Hematopoietic multipotent progenitor cell treated with erythropoietin and hydrocortisone succinate and interleukin-3 and kit ligand, for 4 days (in vitro differentiated cells): ENCODE measurements at regions not wholly inside any gene's neighbourhood (a gene's known extent, or its start where the extent isn't known, plus 50 kb on each side); places are given as distances from the start of the nearest gene placed in this dataset.
A peak's percentile ranks its signal among the peaks of the same experiment; 100 is the strongest.

Experiments
- DNase-seq: peaks from one replicate; pipeline ENCODE4 v3.0.0-alpha.2; 2015

GRCh38 chr4:185071236-185071811 lies 53.0 kb downstream of the HELT start:
- no peak for DNase-seq

GRCh38 chr4:185079271-185079905 lies 61.1 kb downstream of the HELT start:
- DNase-seq = no peak

GRCh38 chr4:185080545-185080944 lies 62.3 kb downstream of the HELT start:
- no peak for DNase-seq

- DNase-seq = peak; percentile 71
Observed at GRCh38 chr4:185082561-185082960, 60.5 kb upstream of the SLC25A4 start.

- no peak for DNase-seq
Observed at GRCh38 chr4:185086053-185086452, 57.0 kb upstream of the SLC25A4 start.

- DNase-seq = no peak
Observed at GRCh38 chr4:185088899-185089298, 54.2 kb upstream of the SLC25A4 start.

GRCh38 chr4:185090592-185090991 lies 52.5 kb upstream of the SLC25A4 start:
- DNase-seq = no peak

- DNase-seq = peak; percentile 14
Observed at GRCh38 chr4:185092535-185093197, 50.4 kb upstream of the SLC25A4 start.
